T-helper 2 cell treated with Interferon-gamma antibody and Interleukin-4, amounts not matched to agents 100 ng/mL and 5 ng/mL, for 36 hours (primary cell): ENCODE measurements at regions not wholly inside any gene's neighbourhood (a gene's known extent, or its start where the extent isn't known, plus 50 kb on each side); places are given as distances from the start of the nearest gene placed in this dataset.
"Not testable (repeated sequence)": the region's sequence is repeated elsewhere in the genome, so short reads cannot be mapped to it uniquely, and the experiment has no call there.

Source experiments
- intact Hi-C: fragments of 100-400 bp; cut with micrococcal nuclease; formaldehyde crosslinking; loops from one replicate; pipeline ENCODE4 v1.15.1; 2023

- intact Hi-C loops: no loop called here
Observed at GRCh38 chr2:118425191-118425590, 336.9 kb downstream of the INSIG2 start.

- intact Hi-C loops: no loop called here
Observed at GRCh38 chr2:118423776-118424175, 335.5 kb downstream of the INSIG2 start.

GRCh38 chr2:118421648-118422047 is 333.4 kb downstream of the INSIG2 start:
- intact Hi-C loops: no loop called here

GRCh38 chr2:118417406-118418120 is 329.3 kb downstream of the INSIG2 start:
- intact Hi-C loops: no loop called here

- intact Hi-C loops: not testable (repeated sequence)
Observed at GRCh38 chr2:118415186-118415585, 326.9 kb downstream of the INSIG2 start.

- intact Hi-C loops: no loop called here
Observed at GRCh38 chr2:118403658-118404451, 315.6 kb downstream of the INSIG2 start.

- intact Hi-C loops: no loop called here
Observed at GRCh38 chr2:118388771-118389170, 300.5 kb downstream of the INSIG2 start.

- intact Hi-C loops: no loop called here
Observed at GRCh38 chr2:118387509-118387908, 299.2 kb downstream of the INSIG2 start.

GRCh38 chr2:118386641-118387302 is 298.5 kb downstream of the INSIG2 start:
- intact Hi-C loops: no loop called here

GRCh38 chr2:118380915-118381653 is 292.8 kb downstream of the INSIG2 start:
- intact Hi-C loops: no loop called here

GRCh38 chr2:118375907-118376485 is 287.7 kb downstream of the INSIG2 start:
- intact Hi-C loops: no loop called here

GRCh38 chr2:118374974-118375755 is 286.9 kb downstream of the INSIG2 start:
- intact Hi-C loops: no loop called here

- intact Hi-C loops: no loop called here
Observed at GRCh38 chr2:118372886-118373830, 284.9 kb downstream of the INSIG2 start.

GRCh38 chr2:118371515-118371914 is 283.2 kb downstream of the INSIG2 start:
- intact Hi-C loops: no loop called here

- intact Hi-C loops: not testable (repeated sequence)
Observed at GRCh38 chr2:118369521-118369920, 281.2 kb downstream of the INSIG2 start.

GRCh38 chr2:118363604-118364003 is 275.3 kb downstream of the INSIG2 start:
- intact Hi-C loops: no loop called here

GRCh38 chr2:118356051-118356450 is 267.8 kb downstream of the INSIG2 start:
- intact Hi-C loops: no loop called here

- intact Hi-C loops: no loop called here
Observed at GRCh38 chr2:118351796-118352195, 263.5 kb downstream of the INSIG2 start.

- intact Hi-C loops: no loop called here
Observed at GRCh38 chr2:118350621-118351020, 262.4 kb downstream of the INSIG2 start.
